HUES6 (cell line): ENCODE measurements at regions not wholly inside any gene's neighbourhood (a gene's known extent, or its start where the extent isn't known, plus 50 kb on each side); places are given as distances from the start of the nearest gene placed in this dataset.
"Not testable (repeated sequence)": the region's sequence is repeated elsewhere in the genome, so short reads cannot be mapped to it uniquely, and the experiment has no call there.

Experiments used
- H3K27ac ChIP-seq: 2 replicates; pipeline ENCODE4 v1.7.0; 2013; ENCODE audit warnings: low read depth, mild to moderate bottlenecking, low read length, inconsistent platforms
- H3K27me3 ChIP-seq: 2 replicates; pipeline ENCODE4 v1.6.1; 2013; ENCODE audit warnings: low read length; ENCODE audit not compliant: control insufficient read depth, insufficient read depth
- H3K36me3 ChIP-seq: 2 replicates; pipeline ENCODE4 v1.6.1; 2013; ENCODE audit warnings: low read length; ENCODE audit not compliant: control insufficient read depth, insufficient read depth
- H3K4me1 ChIP-seq: 2 replicates; pipeline ENCODE4 v1.6.1; 2013; ENCODE audit warnings: low read length; ENCODE audit not compliant: control insufficient read depth, insufficient read depth
- H3K4me3 ChIP-seq: 2 replicates; pipeline ENCODE4 v1.5.1; 2013; ENCODE audit warnings: low read depth, low read length
- H3K9ac ChIP-seq: one replicate; pipeline ENCODE4 v1.6.1; 2013; ENCODE audit warnings: mild to moderate bottlenecking, low read length
- H3K9me3 ChIP-seq: 2 replicates; pipeline ENCODE4 v1.6.1; 2013; ENCODE audit warnings: low read depth, low read length; ENCODE audit not compliant: control insufficient read depth, insufficient read depth

GRCh38 chr1:196160066-196160795 lies 448.0 kb downstream of the KCNT2 start:
- Histone ChIP-seq H3K27ac (no peak overlapping the region), H3K9me3 (no peaks in the 10 kb centered on the region), H3K27me3 (no peaks in the 10 kb centered on the region), H3K36me3 (no peaks in the 10 kb centered on the region), H3K4me1 (no peaks in the 10 kb centered on the region), H3K4me3 (no peak overlapping the region), H3K9ac (no peak overlapping the region)

GRCh38 chr1:196155586-196155985 lies 452.7 kb downstream of the KCNT2 start:
- H3K4me1 ChIP-seq: no peaks in the 10 kb centered on the region
- H3K9ac ChIP-seq: no peak overlapping the region
- no peaks in the 10 kb centered on the region for H3K36me3 ChIP-seq
- no peaks in the 10 kb centered on the region for H3K9me3 ChIP-seq
- H3K4me3 ChIP-seq: no peak overlapping the region
- no peak overlapping the region for H3K27ac ChIP-seq
- no peaks in the 10 kb centered on the region for H3K27me3 ChIP-seq

GRCh38 chr1:196152975-196153374 lies 455.3 kb downstream of the KCNT2 start:
- H3K27me3 ChIP-seq: no peaks in the 10 kb centered on the region
- no peak overlapping the region for H3K27ac ChIP-seq
- H3K36me3 ChIP-seq: no peaks in the 10 kb centered on the region
- no peak overlapping the region for H3K4me3 ChIP-seq
- H3K9ac ChIP-seq: no peak overlapping the region
- no peaks in the 10 kb centered on the region for H3K9me3 ChIP-seq
- H3K4me1 ChIP-seq: no peaks in the 10 kb centered on the region

GRCh38 chr1:196152086-196152485 lies 456.2 kb downstream of the KCNT2 start:
- Histone ChIP-seq H3K36me3 (no peaks in the 10 kb centered on the region), H3K9me3 (no peaks in the 10 kb centered on the region), H3K4me1 (no peaks in the 10 kb centered on the region), H3K27ac (no peak overlapping the region), H3K27me3 (no peaks in the 10 kb centered on the region), H3K9ac (no peak overlapping the region), H3K4me3 (no peak overlapping the region)

GRCh38 chr1:196148367-196148970 lies 459.8 kb downstream of the KCNT2 start:
- Histone ChIP-seq H3K27me3 (no peaks in the 10 kb centered on the region), H3K9ac (no peak overlapping the region)

GRCh38 chr1:196147530-196147929 lies 460.7 kb downstream of the KCNT2 start:
- Histone ChIP-seq H3K4me3 (no peak overlapping the region), H3K9me3 (no peaks in the 10 kb centered on the region), H3K27me3 (no peaks in the 10 kb centered on the region), H3K9ac (no peak overlapping the region), H3K4me1 (0 out of 2 replicates have a peak, but pooled peaks cover 2% of the 10 kb centered on the region), H3K27ac (no peak overlapping the region), H3K36me3 (no peaks in the 10 kb centered on the region)

More at GRCh38 chr1:196148367-196148970, 459.8 kb downstream of the KCNT2 start:
- Histone ChIP-seq H3K9me3 (no peaks in the 10 kb centered on the region), H3K4me3 (no peak overlapping the region), H3K4me1 (no peaks in the 10 kb centered on the region), H3K27ac (no peak overlapping the region), H3K36me3 (no peaks in the 10 kb centered on the region)

GRCh38 chr1:196145151-196145550 lies 463.1 kb downstream of the KCNT2 start:
- H3K36me3 ChIP-seq, H3K9ac ChIP-seq, H3K9me3 ChIP-seq, H3K4me1 ChIP-seq, H3K27me3 ChIP-seq, H3K27ac ChIP-seq, H3K4me3 ChIP-seq: not testable (repeated sequence)

- no peaks in the 10 kb centered on the region for H3K27me3 ChIP-seq
- no peak overlapping the region for H3K9ac ChIP-seq
- H3K4me1 ChIP-seq: peaks cover 9% of the 10 kb centered on the region; the same call in 1 of the 2 replicates
- H3K27ac ChIP-seq: no peak overlapping the region
- H3K36me3 ChIP-seq: no peaks in the 10 kb centered on the region
- H3K9me3 ChIP-seq: no peaks in the 10 kb centered on the region
- H3K4me3 ChIP-seq: no peak overlapping the region
These were observed 463.7 kb downstream of the KCNT2 start for GRCh38 chr1:196144588-196144987.

GRCh38 chr1:196143602-196144342 lies 464.5 kb downstream of the KCNT2 start:
- H3K4me1 ChIP-seq: peaks cover 9% of the 10 kb centered on the region; the same call in 1 of the 2 replicates
- H3K9me3 ChIP-seq: no peaks in the 10 kb centered on the region
- no peak overlapping the region for H3K27ac ChIP-seq

GRCh38 chr1:196142111-196142640 lies 466.1 kb downstream of the KCNT2 start:
- Histone ChIP-seq H3K27ac (no peak overlapping the region), H3K4me1 (peaks cover 9% of the 10 kb centered on the region; the same call in 1 of the 2 replicates), H3K9ac (no peak overlapping the region), H3K4me3 (no peak overlapping the region), H3K36me3 (no peaks in the 10 kb centered on the region), H3K9me3 (no peaks in the 10 kb centered on the region), H3K27me3 (no peaks in the 10 kb centered on the region)

More at GRCh38 chr1:196143602-196144342, 464.5 kb downstream of the KCNT2 start:
- no peaks in the 10 kb centered on the region for H3K36me3 ChIP-seq
- no peak overlapping the region for H3K9ac ChIP-seq
- no peaks in the 10 kb centered on the region for H3K27me3 ChIP-seq
- H3K4me3 ChIP-seq: no peak overlapping the region

GRCh38 chr1:196136396-196136795 lies 471.8 kb downstream of the KCNT2 start:
- Histone ChIP-seq H3K9me3 (no peaks in the 10 kb centered on the region), H3K36me3 (no peaks in the 10 kb centered on the region), H3K4me1 (no peaks in the 10 kb centered on the region), H3K9ac (no peak overlapping the region), H3K4me3 (no peak overlapping the region), H3K27me3 (no peaks in the 10 kb centered on the region), H3K27ac (no peak overlapping the region)
